ENCODE measurements at regions not wholly inside any gene's neighbourhood (a gene's known extent, or its start where the extent isn't known, plus 50 kb on each side); places are given as distances from the start of the nearest gene placed in this dataset.
"Not testable (repeated sequence)": the region's sequence is repeated elsewhere in the genome, so short reads cannot be mapped to it uniquely, and the experiment has no call there.

DNA sequence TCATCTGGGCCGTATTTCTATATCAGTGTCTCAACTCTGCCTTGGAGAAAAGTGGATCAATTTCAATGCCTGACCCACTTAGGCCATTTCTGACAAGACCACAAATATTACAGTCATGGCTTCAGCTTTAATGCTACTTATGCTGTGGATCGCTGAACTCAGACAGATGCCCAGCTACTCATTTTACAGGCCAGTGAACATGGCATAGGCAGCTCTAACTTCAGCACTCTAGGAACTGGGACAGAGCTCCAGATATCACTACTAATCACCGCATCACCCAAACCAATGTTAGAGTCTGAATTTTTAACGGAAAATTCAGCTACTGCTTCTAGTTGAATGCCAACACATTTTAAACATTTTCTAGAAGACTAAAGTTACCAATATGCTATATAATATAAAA lies 809.6 kb upstream of the FRG1 start:
- peaks cover 13 to 25% of the 10 kb centered on the region in 2 donors for H3K9me3 Mint-ChIP-seq
- H3K27ac Mint-ChIP-seq = no peak overlapping the region
- H3K27me3 Mint-ChIP-seq = no peaks in the 10 kb centered on the region
- H3K4me3 Mint-ChIP-seq = no peak overlapping the region
- no peak for ATAC-seq
- no peaks in the 10 kb centered on the region for H3K4me1 Mint-ChIP-seq
- DNase-seq = no peak

DNA sequence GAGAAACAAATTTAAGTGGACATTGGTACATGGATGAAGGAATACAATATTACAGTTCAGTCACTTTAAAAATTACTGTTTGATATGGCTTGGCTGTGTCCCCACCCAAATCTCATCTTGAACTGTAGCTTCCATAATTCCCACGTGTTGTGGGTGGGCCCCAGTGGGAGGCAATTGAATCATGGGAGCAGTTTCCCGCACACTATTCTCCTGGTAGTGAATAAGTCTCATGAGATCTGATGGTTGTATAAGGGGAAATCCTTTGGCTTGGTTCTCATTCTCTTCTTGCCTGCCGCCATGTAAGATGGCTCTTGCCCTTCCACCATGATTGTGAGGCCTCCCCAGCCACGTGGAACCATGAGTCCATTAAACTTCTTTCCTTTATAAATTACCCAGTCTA lies 804.2 kb upstream of the FRG1 start:
- Mint-ChIP-seq H3K27ac (no peak overlapping the region), H3K9me3 (peaks cover 14 to 18% of the 10 kb centered on the region in 2 donors), H3K4me3 (no peak overlapping the region), H3K27me3 (no peaks in the 10 kb centered on the region), H3K4me1 (no peaks in the 10 kb centered on the region)
- no peak for DNase-seq
- ATAC-seq = no peak

DNA sequence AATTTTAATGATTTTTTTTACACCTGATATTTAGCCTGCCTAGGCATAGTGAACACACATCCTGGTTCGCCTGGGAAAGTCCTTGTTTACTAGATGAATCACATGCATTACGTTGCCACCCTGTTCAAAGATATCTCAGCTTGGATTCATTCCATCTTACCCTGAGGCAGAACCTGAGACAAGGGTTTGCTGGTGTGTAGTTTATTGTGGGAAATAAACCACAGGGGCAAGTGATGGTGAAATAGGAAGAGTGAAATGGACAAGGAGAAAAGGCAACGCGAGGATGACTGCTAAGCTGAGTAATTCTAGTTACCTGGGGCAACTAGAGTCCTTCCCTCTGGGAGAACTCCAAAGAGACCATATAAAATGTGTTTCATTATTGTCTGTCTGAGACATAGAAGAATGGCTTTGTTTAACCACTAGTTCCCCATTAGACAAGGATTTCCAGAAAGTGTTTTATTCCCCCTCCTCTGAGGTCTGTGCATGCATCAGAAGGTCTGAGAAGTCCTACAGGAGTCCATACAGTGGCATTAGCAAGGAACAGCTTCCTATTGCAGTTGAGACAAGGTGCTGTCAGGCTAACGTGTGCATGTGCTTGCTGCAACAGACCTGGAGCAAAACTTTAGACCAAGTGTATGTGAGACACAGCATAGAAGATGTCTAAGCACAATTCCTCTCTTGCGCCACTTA lies 797.3 kb upstream of the FRG1 start:
- H3K4me1 Mint-ChIP-seq = no peaks in the 10 kb centered on the region
- H3K27me3 Mint-ChIP-seq = no peaks in the 10 kb centered on the region
- H3K4me3 Mint-ChIP-seq = no peak overlapping the region
- H3K27ac Mint-ChIP-seq = no peak overlapping the region
- peaks cover 15 to 19% of the 10 kb centered on the region in 2 donors for H3K9me3 Mint-ChIP-seq
- no peak for DNase-seq
- no peak for ATAC-seq

DNA sequence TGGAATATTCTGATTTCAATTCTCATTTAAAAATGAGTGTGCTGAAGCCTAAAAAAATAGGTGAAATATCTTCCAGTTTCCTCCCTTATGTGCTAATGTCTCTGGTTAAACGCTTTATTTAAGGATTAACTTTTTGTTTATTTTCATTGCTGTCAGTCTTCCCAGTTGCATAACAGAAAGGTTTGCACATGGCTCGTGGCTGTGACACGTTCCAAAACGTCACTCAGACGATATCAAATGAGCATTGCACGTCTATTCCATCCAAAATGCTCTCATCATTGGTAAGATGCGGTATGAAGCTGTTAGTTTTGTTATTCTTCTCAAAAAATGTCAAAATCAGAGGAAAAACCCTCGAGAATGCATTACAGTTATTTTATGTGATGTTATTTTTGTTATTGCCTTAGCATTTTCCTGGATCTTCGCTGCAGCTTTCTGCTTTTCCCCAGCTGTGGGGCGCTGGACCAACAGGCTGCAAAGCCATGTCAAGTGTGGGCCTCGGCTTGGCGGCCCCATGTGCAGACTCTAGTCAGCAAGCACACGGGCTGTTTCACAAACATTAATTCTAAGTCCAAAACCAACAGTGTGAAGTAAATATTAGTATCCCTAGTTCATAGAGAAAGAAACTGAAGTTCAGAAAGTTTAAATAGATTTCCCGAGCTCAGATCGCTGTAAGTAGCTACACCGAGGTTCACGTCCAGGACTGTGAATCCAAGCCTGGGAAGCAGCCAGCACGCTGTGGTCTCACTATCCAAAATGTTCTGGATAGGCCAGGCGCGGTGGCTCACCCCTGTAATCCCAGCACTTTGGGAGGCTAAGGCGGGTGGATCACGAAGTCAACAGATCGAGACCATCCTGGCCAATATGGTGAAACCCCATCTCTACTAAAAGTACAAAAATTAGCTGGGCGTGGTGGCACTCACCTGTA lies 793.4 kb upstream of the FRG1 start:
- DNase-seq (no peak), ATAC-seq (no peak)
- H3K4me3 Mint-ChIP-seq = no peak overlapping the region
- peaks cover 21 to 34% of the 10 kb centered on the region in 2 donors for H3K9me3 Mint-ChIP-seq
- H3K27ac Mint-ChIP-seq = peak overlapping the region in 1 of 2 donors; percentile 88
- no peaks in the 10 kb centered on the region for H3K27me3 Mint-ChIP-seq
- no peaks in the 10 kb centered on the region for H3K4me1 Mint-ChIP-seq

DNA sequence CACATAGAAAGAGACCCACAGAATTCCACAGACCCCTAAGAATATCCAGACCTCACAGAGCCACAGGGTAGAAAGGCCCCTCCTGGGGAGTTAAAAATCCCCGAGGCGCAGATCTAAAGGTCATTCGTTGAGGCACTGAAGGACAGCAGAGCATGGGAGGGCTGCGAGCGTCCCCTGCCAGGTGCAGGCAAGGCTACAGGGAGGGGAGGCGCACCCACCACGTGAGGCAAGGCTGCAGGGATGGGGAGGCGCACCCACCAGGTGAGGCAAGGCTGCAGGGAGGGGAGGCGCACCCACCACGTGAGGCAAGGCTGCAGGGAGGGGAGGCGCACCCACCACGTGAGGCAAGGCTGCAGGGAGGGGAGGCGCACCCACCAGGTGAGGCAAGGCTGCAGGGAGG lies 785.6 kb upstream of the FRG1 start:
- not testable (repeated sequence) for H3K27me3 Mint-ChIP-seq, H3K4me3 Mint-ChIP-seq, ATAC-seq, H3K4me1 Mint-ChIP-seq, DNase-seq, H3K27ac Mint-ChIP-seq
- peaks cover 18 to 28% of the 10 kb centered on the region in 2 donors for H3K9me3 Mint-ChIP-seq

DNA sequence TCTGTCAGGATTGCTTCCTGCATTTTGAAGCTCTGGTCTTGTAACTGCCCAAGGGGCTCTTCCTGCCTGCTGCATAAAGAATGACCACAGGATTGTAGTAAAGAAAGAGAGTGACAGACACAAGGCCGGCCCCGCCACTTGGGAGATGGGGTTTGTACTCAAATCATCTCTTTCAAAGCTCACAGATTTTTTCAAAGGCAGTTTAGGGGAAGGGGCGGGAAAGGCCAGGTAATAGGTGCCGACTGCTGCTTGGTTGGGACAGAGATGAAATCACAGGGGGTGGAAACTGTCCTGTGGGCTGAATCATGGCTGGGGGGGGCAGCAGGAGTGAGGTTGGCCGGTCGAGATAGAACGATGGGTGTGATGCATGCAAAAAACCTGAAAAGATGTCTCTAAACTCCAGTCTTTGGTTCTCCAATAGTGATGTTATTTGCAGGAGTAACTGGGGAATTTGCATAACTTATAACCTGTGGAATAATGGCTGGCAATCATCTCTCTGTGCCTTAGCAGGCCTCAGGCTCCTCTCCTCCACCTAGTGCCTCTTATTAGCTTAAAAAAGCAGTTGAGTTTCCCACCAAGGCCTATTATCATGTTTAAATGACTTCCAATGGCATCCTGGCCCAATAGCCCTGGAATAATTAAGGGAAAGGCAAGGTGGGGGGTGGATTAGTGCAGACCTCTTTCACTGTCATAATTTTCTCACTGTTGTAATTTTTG lies 778.4 kb upstream of the FRG1 start:
- peaks cover 4 to 8% of the 10 kb centered on the region in 2 donors for H3K9me3 Mint-ChIP-seq
- H3K27me3 Mint-ChIP-seq = no peaks in the 10 kb centered on the region
- no peak overlapping the region for H3K27ac Mint-ChIP-seq
- no peak for DNase-seq
- ATAC-seq = no peak
- no peak overlapping the region for H3K4me3 Mint-ChIP-seq
- H3K4me1 Mint-ChIP-seq = no peaks in the 10 kb centered on the region

DNA sequence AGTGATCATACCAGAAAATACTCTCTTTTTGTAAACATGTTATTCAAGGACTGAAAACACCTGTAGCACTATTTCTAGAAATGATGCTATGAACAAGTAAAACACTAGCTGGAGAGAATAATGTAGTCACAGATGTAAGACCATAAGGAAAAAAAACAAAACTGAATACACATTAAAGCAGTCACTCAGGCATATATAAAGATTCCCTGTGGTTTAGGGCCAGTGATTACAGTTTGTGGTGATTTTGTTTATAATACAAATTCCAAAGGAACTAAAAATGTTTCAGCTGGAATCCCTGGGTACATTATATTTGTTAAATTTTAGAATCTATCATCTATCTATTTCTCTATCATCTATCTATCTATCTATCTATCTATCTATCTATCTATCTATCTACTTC lies 777.8 kb upstream of the FRG1 start:
- Mint-ChIP-seq H3K4me3 (no peak overlapping the region), H3K9me3 (peaks cover 4 to 8% of the 10 kb centered on the region in 2 donors), H3K27ac (no peak overlapping the region), H3K27me3 (no peaks in the 10 kb centered on the region), H3K4me1 (no peaks in the 10 kb centered on the region)
- DNase-seq (no peak), ATAC-seq (no peak)

DNA sequence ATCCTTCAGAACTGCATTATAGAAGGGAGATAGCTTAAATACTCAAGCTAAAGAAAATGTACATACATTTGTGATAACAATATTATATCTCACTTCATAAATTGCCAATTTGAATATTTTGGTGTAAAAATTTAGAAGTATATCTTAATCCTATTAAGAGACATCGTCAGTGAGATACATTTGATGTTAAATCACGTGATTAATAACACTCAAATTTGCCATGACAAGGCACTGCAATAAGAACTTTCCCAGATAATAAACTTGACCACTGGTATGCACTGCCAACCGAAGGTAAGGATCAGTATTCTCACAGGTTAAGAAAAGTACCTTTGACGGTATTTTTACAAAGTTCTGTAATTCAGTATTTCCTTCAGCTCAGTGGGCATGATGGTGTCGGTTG lies 764.7 kb upstream of the FRG1 start:
- Mint-ChIP-seq H3K27me3 (no peaks in the 10 kb centered on the region), H3K4me1 (no peaks in the 10 kb centered on the region), H3K4me3 (no peak overlapping the region), H3K27ac (no peak overlapping the region), H3K9me3 (peaks cover 17 to 19% of the 10 kb centered on the region in 2 donors)
- DNase-seq (no peak), ATAC-seq (no peak)

DNA sequence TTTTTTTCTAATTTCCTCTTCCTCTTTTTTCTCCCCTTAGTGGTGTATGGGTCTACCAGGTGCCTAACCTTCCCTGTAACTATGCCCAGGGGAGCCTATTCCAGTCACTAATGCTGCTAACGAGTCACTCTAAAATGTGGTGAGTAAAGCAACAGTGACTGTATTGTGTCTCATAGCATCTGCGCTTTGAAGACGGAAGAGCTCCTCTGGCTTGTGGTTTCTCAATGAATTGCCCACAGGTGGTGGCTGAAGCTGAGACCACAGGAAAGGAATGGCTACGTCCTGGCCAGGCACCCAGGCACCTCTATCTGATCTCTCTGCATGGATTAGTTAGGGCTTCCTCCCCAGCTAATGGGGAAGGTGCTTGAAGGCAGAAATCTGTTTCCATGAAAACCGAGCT lies 763.5 kb upstream of the FRG1 start:
- Mint-ChIP-seq H3K4me1 (no peaks in the 10 kb centered on the region), H3K27ac (no peak overlapping the region), H3K4me3 (no peak overlapping the region), H3K9me3 (peaks cover 12 to 18% of the 10 kb centered on the region in 2 donors), H3K27me3 (no peaks in the 10 kb centered on the region)
- no peak for ATAC-seq
- no peak for DNase-seq

DNA sequence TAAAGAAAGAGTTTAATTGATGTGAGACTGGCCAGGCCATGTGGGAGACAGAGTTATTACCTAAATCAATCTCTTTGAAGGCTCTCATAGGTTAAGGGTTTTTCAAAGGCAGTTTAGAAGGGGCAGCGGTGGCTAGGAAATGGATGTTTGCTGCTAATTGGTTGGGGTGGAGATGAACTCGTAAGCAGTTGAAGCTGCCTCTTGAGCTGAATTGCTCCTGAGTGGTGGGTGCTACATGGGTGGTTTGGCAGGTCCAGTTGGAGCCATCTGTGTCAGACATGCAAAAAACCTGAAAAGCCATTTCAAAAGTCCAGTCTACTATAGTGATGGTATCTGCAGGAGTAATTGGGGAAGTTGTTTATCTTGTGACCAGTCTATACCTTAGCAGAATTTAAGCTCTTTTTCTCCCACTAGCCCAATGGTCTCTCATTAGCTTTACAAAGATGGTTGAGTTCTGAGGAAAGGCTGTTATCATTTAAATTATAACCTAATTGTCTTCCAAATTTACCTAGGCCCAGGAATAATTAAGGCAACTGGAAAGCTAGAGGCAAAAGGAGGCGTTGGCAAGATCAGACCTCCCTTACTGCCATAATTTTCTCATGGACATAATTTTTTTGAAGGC lies 762.4 kb upstream of the FRG1 start:
- H3K4me1 Mint-ChIP-seq = no peaks in the 10 kb centered on the region
- ATAC-seq (no peak), DNase-seq (no peak)
- H3K9me3 Mint-ChIP-seq = peaks cover 12 to 15% of the 10 kb centered on the region in 2 donors
- no peaks in the 10 kb centered on the region for H3K27me3 Mint-ChIP-seq
- no peak overlapping the region for H3K4me3 Mint-ChIP-seq
- H3K27ac Mint-ChIP-seq = no peak overlapping the region

DNA sequence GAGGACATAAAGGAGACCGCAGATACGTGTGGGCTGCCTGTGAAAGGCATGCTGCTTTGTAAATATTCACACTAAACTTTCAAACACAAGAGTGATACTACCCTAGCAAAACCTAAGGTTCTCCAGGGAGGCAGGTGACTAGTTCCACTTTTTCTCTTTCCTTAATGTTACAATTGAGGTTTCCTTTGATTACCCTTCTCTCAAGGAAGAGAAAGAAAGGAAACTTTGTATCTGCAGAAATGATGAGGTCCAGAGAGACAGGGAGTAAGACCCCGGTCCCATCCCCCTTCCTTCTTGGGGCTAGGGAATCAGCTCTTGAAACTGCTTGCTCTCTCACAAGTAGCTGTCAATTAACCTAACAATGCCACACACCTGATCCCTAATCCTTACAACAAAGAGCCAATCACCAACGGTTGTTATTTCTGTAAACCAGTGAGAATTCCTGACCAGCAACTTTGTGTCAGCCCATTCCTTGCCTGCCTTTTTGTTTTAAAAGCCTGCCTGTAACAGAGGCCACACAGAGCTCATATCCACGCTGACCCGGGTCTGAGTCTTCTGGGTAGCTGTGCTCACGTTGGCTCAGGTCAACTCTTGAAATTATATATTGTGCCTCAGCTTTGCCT lies 754.8 kb upstream of the FRG1 start:
- ATAC-seq (no peak), DNase-seq (no peak)
- no peaks in the 10 kb centered on the region for H3K4me1 Mint-ChIP-seq
- H3K27ac Mint-ChIP-seq = no peak overlapping the region
- peaks cover 6 to 11% of the 10 kb centered on the region in 2 donors for H3K9me3 Mint-ChIP-seq
- no peaks in the 10 kb centered on the region for H3K27me3 Mint-ChIP-seq
- H3K4me3 Mint-ChIP-seq = no peak overlapping the region

DNA sequence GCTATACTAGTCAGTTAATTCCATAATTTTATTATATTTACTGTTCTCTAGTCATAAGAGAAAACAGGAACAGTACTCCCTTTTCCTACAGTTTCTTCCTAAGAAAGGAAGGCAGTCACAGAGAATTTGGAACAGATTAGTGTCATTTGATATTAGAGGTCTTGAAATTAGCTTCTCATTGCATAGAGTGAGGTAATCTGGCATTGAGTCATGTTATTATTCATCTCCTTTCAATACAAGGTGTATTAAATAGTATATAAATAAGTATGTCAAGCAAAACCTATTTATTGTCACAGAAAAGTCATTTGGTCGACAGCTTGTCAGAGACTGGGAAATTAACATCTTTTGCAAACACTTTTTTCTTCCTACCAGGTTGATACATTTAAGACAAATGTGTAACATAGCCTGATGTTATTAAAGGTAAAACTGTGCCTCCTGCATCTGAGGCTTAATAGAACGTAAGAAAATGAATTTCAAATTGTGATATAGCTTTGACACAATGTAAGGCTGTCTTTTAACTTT lies 753.1 kb upstream of the FRG1 start:
- Mint-ChIP-seq H3K9me3 (peaks cover 10 to 28% of the 10 kb centered on the region in 2 donors), H3K27me3 (no peaks in the 10 kb centered on the region), H3K4me1 (no peaks in the 10 kb centered on the region), H3K27ac (no peak overlapping the region), H3K4me3 (no peak overlapping the region)
- ATAC-seq (no peak), DNase-seq (no peak)

DNA sequence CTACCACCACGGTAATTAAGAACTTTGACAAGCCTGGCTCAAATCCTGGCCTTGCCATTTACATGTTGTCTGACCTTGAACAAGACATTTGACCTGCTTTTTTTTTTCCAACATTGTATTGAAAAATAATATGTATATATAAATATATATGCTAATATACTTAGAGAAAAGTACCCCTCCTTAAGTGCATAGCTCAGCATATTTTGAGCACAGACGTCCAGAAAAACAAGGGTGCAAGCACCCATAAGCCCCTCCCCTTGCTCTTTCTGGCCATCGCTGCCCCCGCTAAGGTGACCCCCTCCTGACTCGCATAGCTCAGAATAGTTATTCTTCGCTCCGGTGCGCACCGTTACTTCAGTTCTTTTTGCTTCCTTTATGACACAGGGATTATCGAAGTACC lies 742.0 kb upstream of the FRG1 start:
- Mint-ChIP-seq H3K27me3 (no peaks in the 10 kb centered on the region), H3K4me1 (peaks cover 11% of the 10 kb centered on the region), H3K9me3 (peaks cover under 1 to 3% of the 10 kb centered on the region in 2 donors), H3K27ac (no peak overlapping the region), H3K4me3 (no peak overlapping the region)
- DNase-seq (no peak), ATAC-seq (no peak)

DNA sequence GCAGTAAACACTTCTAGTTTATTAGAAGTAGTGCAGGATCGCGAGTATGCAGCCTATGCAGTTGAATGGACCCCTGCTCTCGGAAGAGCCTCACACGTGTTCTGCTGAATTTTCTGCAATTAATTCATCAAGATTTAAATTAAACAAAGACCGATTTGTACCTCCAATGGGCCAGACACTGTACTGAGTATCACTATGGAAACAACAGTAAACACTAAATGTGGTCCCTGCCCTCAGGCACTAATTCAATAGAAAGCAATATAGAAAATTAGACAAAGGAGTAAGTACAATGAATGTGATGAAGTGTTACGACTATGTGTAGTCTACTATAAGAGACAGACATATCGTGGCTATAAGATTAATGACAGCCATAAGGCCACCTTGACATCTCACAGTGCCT lies 740.3 kb upstream of the FRG1 start:
- ATAC-seq = no peak
- Mint-ChIP-seq H3K27ac (no peak overlapping the region), H3K27me3 (no peaks in the 10 kb centered on the region)

More for the DNA sequence above, 740.3 kb upstream of the FRG1 start:
- Mint-ChIP-seq H3K4me3 (no peak overlapping the region), H3K4me1 (peaks cover 11% of the 10 kb centered on the region), H3K9me3 (no peaks in the 10 kb centered on the region)
- no peak for DNase-seq
